Prostate gland (tissue), 2 donors: ENCODE measurements at regions not wholly inside any gene's neighbourhood (a gene's known extent, or its start where the extent isn't known, plus 50 kb on each side); places are given as distances from the start of the nearest gene placed in this dataset.

ENCODE experiments used
- CTCF ChIP-seq, 4 experiments: fragments of 200-600 bp in 2 of 4; fragments of 450-650 bp in 2 of 4; sonication (generic) in 2 of 4; IDR thresholded peaks; 1 replicate in 3 of 4; 2 replicates in 1 of 4; pipeline ENCODE4 v1.5.1; 2016 to 2019; ENCODE audit warnings: antibody characterized with exemption in 4 of 4, mild to moderate bottlenecking in 2 of 4, moderate library complexity in 2 of 4
- POLR2A ChIP-seq: fragments of 450-650 bp; IDR thresholded peaks from one replicate; pipeline ENCODE4 v1.6.1; 2016; ENCODE audit warnings: antibody characterized with exemption, mild to moderate bottlenecking
- POLR2AphosphoS5 ChIP-seq: sonication (generic); formaldehyde crosslinking; IDR thresholded peaks from one replicate; pipeline ENCODE4 v1.6.1; 2017; ENCODE audit warnings: antibody characterized with exemption

- no peak for TF ChIP-seq CTCF (IDR thresholded peaks at IDR 0.05)
- TF ChIP-seq POLR2A, result no peak
- no peak for TF ChIP-seq POLR2AphosphoS5
Measured at GRCh38 chr21:23292292-23292691, 2294.1 kb downstream of the NCAM2 start.
